ENCODE measurements at regions not wholly inside any gene's neighbourhood (a gene's known extent, or its start where the extent isn't known, plus 50 kb on each side); places are given as distances from the start of the nearest gene placed in this dataset.

DNA sequence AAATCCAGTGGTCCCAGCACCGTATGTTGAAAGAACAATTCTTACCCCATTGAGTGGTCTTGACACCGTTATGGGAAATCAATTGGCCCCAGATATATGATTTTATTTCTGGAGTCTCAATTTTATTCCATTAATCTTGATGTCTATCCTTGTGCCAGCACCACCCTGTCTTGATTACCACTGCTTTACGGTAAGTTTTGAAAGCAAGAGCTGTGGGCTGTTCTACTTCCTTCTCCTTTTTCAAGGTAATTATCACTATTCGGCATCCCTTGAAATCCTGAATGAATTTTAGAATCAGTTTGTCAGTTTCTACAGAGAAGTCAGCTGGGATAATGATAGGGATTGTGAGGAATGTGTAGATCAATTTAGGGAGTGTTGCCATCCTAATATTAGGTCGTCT lies 160.8 kb upstream of the SFSWAP start:
- no peak for TF ChIP-seq CTCF (conservative IDR thresholded peaks at IDR 0.05; ENCODE audit: low read depth, low read length)
- TF ChIP-seq EZH2 (IDR thresholded peaks at IDR 0.05; ENCODE audit: borderline replicate concordance, low read depth, low read length, poor library complexity, severe bottlenecking): no peak
